HG03439 (cell line): ENCODE measurements at regions not wholly inside any gene's neighbourhood (a gene's known extent, or its start where the extent isn't known, plus 50 kb on each side); places are given as distances from the start of the nearest gene placed in this dataset.
"Not testable (repeated sequence)": the region's sequence is repeated elsewhere in the genome, so short reads cannot be mapped to it uniquely, and the experiment has no call there.

ENCODE experiments used
- ATAC-seq: cut with Tn5 transposase; IDR thresholded peaks from one replicate; pipeline ENCODE4 v1.9.1; 2021; ENCODE audit warnings: mild to moderate bottlenecking, moderate library complexity; ENCODE audit not compliant: unreplicated experiment

- ATAC-seq, result no peak
Measured at GRCh38 chr1:59185163-59185860, 111.6 kb upstream of the FGGY start.

- ATAC-seq, result no peak
Measured at GRCh38 chr1:59186656-59187055, 110.2 kb upstream of the FGGY start.

DNA sequence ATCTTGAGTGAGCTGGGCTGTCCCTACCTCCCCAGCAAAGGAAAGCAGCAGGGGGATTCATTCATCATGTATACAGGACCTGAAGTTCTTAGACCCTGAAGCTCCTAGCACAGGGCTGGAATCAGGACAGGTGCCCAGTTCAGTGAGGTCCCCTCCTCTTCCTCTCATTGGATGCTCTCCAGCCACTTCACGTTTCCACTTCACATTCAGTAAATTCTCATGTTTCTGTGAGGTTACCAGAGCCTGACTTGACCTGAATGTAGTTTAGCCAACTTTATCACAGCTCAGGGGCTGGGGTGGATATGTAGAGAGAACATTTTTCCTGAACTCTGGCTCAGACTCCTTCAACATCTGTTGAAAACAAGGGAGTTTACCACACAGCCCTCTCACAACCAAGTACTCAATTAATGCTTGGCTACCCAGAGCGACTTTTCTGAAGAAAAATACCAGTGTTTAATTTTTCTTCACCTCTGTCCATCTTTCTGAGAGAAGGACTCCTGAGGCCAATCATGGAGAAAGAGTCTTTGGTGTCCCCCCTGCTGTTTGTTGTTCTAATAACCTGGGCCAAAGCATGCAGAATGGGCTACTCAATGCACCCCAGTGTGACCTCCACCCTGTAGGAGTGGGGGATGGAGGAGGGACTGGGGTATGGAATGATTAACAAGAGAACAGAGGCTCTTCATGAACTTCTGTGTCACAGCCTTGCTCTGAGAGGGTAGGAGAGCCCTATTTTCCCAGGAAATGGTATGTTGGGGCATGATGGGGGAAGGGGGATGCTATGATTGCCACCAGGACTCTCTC lies 108.3 kb upstream of the FGGY start:
- no peak for ATAC-seq

- no peak for ATAC-seq
Measured at GRCh38 chr1:59193443-59194093, 103.3 kb upstream of the FGGY start.

DNA sequence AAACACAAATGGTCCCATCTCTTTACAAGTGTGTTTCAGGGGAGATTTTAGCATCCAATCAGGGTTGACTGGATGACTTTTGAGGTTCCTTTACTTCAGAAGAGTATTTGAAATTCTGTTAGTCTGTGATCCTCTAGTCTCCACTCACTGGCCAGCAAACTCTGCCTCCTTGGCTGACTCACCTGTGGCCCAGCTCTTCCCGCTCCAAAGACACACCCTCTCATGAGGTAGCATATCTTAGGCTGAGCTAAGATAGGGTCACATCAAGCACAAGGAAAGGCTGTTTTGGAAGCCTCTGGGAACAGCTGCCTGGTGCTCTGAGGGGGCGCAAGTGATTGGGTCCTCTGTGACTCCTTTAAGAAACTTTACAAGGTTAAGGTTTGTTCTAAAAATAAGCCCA lies 102.3 kb upstream of the FGGY start:
- ATAC-seq, result no peak

- no peak for ATAC-seq
Measured at GRCh38 chr1:59195151-59195550, 101.7 kb upstream of the FGGY start.

- no peak for ATAC-seq
Measured at GRCh38 chr1:59198564-59198963, 98.3 kb upstream of the FGGY start.

GRCh38 chr1:59199147-59199546 lies 97.7 kb upstream of the FGGY start:
- ATAC-seq, result no peak

DNA sequence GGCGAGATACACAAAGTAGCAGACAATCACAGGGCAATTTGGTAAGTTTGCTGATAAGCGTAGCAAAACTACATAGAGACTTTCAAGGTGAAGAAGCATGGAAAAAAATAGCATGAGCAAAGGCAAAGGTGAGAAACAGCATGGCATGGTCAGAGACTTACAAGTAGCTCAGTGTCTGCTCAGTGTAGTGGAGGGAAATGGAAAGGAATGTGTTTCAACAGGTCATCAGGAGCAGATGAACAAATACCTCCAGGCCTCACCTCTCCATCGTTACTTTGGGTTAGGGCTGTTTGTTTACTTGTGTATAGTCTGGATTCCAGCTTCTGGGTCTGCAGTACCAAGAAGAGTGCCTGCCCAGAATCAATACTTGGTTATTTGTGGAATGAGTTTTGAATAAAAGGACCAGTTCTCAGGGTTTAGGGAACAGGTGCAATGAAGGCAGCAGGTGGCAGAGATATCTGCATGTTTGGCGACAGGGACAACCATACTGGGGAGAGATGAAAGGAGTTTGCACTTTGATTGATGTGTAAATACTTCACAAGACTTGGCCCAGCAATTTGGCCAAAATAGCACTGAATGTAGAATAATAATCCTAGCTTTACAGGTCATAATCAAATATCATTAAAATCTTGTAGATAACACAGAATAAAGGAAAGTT lies 97.0 kb upstream of the FGGY start:
- no peak for ATAC-seq

GRCh38 chr1:59201341-59201740 lies 95.6 kb upstream of the FGGY start:
- ATAC-seq, result no peak

DNA sequence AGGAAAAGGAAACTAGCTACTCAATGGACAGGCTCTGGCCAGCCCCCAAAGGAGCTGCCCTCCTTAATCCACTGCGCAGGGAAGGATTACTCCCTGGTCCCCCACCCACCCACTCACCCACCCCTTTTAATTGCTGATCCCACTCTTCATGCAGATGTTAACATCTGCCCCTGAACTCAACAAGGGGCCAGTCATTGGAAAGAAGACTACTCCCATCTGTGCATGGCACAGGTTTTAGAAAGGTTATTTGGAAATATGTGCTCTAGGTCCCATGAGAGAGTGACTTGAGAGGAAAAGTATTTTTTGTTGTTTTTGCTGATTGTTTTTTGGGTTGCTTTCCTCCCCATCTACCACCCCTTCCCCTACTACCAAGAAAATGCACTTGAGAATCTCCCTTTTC lies 94.4 kb upstream of the FGGY start:
- ATAC-seq, result no peak

- ATAC-seq, result no peak
Measured at GRCh38 chr1:59204001-59204400, 92.9 kb upstream of the FGGY start.

DNA sequence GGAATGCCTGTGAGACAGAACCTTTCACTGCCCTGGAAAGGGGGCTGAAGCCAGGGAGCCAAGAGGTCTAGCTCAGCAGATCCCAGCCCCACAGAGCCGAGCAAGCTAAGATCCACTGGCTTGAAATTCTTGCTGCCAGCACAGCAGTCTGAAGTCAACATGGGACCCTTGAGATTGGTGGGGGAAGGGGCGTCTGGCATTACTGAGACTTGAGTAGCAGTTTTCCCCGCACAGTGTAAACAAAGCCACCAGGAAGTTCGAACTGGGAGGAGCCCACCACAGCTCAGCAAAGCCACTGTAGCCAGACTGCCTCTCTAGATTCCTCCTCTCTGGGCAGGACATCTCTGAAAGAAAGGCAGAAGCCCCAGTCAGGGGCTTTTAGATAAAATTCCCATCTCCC lies 90.3 kb upstream of the FGGY start:
- not testable (repeated sequence) for ATAC-seq

DNA sequence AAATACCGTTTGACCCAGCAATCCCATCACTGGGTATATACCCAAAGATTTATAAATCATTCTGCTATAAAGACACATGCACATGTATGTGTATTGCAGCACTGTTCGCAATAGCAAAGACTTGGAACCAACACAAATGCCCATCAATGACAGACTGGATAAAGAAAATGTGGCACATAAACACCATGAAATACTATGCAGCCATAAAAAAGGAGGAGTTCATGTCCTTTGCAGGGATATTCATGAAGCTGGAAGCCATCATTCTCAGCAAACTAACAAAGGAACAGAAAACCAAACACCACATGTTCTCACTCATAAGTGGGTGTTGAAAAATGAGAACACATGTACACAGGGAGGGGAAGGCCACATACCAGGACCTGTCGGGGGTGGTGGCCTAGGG lies 86.5 kb upstream of the FGGY start:
- not testable (repeated sequence) for ATAC-seq

- no peak for ATAC-seq
Measured at GRCh38 chr1:59212706-59213105, 84.2 kb upstream of the FGGY start.

GRCh38 chr1:59214248-59215208 lies 82.4 kb upstream of the FGGY start:
- no peak for ATAC-seq

GRCh38 chr1:59215766-59216291 lies 81.1 kb upstream of the FGGY start:
- no peak for ATAC-seq

- not testable (repeated sequence) for ATAC-seq
Measured at GRCh38 chr1:59217439-59217838, 79.5 kb upstream of the FGGY start.

GRCh38 chr1:59218521-59219236 lies 78.2 kb upstream of the FGGY start:
- no peak for ATAC-seq
